ENCODE measurements at regions not wholly inside any gene's neighbourhood (a gene's known extent, or its start where the extent isn't known, plus 50 kb on each side); places are given as distances from the start of the nearest gene placed in this dataset.

- Mint-ChIP-seq H3K4me1 (peaks cover 17 to 20% of the 10 kb centered on the region in 2 donors), H3K9me3 (peaks cover 0 to 3% (median 0%) of the 10 kb centered on the region in 6 donors), H3K4me3 (no peak overlapping the region), H3K36me3 (no peaks in the 10 kb centered on the region), H3K27me3 (ENCODE audit: low read depth in 3 of 3) (peaks cover 2 to 5% (median 4%) of the 10 kb centered on the region in 3 donors), H3K27ac (no peak overlapping the region)
- DNase-seq = no peak
Observed at GRCh38 chr7:377080-378040, 87.4 kb downstream of the FOXL3 start.

GRCh38 chr7:378041-378420 is 88.1 kb downstream of the FOXL3 start:
- H3K9me3 Mint-ChIP-seq = peaks cover 0 to 3% (median 0%) of the 10 kb centered on the region in 6 donors
- peaks cover 2 to 5% (median 4%) of the 10 kb centered on the region in 3 donors for H3K27me3 Mint-ChIP-seq (ENCODE audit: low read depth in 3 of 3)
- H3K27ac Mint-ChIP-seq = no peak overlapping the region
- no peak overlapping the region for H3K4me3 Mint-ChIP-seq
- H3K4me1 Mint-ChIP-seq = peaks cover 19 to 22% of the 10 kb centered on the region in 2 donors
- DNase-seq = no peak
- H3K36me3 Mint-ChIP-seq = no peaks in the 10 kb centered on the region

DNA sequence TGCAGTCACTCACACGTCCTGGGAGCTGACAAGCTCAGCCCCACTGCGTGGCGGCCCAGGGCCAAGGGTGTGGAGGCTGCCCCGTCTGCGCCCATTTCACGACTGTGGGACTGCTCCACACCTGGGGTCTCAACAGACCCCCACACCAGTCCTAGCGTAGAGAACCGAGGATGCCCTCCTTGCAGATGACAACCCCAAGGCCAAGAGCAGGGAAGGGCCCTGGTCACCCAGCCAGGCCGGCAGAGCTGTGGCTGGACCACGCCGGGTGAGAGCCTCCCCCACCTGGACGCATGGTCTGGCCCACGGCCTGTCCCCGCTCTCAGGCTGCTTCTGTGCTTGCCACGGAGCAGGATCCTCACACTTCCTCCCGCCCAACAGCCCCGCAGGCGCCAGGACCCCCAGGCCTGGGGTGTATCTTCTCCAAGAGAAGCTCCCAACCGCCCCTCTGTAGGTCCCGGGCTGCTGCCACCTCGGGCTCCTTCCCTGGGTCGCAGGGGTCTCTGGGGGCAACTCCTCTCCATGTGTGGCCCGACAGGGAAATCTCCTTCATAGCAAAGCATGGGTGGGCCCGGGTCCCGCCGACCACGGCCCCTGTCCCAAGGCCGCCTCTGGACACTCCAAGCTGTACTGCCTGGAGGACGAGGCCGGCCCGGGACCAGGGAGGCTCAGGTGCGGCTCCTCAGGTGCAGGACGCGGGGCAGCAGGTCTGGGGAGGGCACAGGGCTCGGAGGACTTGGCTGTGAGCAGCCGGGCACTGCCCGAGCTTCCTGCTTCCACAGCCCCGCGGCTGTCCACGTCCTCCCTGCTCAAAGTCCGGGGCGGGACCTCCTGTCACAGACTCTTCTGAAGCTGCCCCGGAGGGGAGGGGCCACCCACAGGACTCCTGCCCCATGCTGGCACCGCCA is 88.8 kb downstream of the FOXL3 start:
- H3K27ac Mint-ChIP-seq = no peak overlapping the region

DNA sequence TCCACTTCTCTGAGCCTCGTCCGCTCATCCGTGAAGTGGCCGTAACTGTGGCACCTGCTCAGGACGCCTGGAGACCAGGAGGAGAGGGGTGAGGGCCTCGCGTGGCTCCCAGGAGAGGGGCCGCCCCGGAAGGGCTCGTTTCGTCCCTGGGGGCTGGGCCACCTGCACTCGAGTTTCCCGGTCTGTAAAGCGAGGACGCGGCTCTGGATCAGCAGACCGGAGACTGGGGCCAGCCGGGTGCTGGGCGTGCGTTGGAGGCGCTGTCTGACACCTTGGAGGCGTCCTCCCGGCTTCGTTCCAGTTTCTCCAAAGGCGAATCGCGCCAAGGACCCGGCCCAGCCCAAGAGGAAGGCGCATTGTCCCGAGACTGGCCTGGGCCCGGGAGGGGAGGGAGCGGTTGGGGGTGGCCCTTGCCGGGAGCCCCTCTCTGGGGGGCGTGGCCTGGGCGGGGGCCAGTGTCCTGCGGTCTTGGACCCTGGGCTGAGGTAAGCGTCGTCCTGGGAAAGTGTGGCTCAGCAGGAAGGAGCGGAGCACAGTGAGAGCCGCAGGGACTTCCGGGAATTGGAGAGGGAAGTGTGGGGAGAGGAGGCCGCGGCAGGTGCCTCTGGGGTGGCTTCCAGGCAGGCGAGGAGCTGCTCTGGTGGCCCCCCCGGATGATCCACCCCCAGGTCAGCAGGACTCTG is 89.6 kb downstream of the FOXL3 start:
- DNase-seq = no peak
- Mint-ChIP-seq H3K4me1 (peaks cover 19 to 22% of the 10 kb centered on the region in 2 donors), H3K9me3 (peaks cover 0 to 10% (median 2%) of the 10 kb centered on the region in 6 donors), H3K36me3 (peaks cover 0 to 4% (median 3%) of the 10 kb centered on the region in 3 donors), H3K27ac (no peak overlapping the region), H3K4me3 (peak overlapping the region in 4 of 5 donors; percentile 41 to 73 (median 52)), H3K27me3 (ENCODE audit: low read depth in 3 of 3) (peaks cover 4 to 5% (median 5%) of the 10 kb centered on the region in 3 donors)

More for the DNA sequence above, 88.8 kb downstream of the FOXL3 start:
- Mint-ChIP-seq H3K27me3 (ENCODE audit: low read depth in 3 of 3) (peaks cover 4 to 5% (median 4%) of the 10 kb centered on the region in 3 donors), H3K4me1 (peaks cover 19 to 22% of the 10 kb centered on the region in 2 donors), H3K4me3 (peak overlapping the region in 4 of 5 donors; percentile 41 to 73 (median 52)), H3K36me3 (peaks cover 0 to under 1% (median 0%) of the 10 kb centered on the region in 3 donors), H3K9me3 (peaks cover 0 to 3% (median under 1%) of the 10 kb centered on the region in 6 donors)
- no peak for DNase-seq

DNA sequence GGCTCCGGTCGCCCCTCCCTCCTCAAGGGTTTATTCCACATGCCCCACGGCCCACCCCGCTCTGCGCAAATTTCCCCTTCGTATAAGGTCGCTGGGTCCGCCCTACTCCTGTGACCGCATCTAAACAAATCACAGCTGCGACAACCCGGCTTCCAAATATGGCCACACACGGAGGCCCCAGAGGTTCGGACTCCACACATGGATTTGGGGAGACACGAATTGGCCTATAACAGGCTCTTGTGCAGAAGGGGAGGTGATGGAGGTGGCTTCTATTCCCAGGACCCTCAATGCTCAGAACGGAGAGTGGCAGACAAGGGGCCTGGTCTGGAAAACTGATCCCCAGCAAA is 90.1 kb downstream of the FOXL3 start:
- no peak overlapping the region for H3K27ac Mint-ChIP-seq

GRCh38 chr7:380711-381210 is 90.8 kb downstream of the FOXL3 start:
- peaks cover 0 to 4% (median 3%) of the 10 kb centered on the region in 3 donors for H3K36me3 Mint-ChIP-seq
- H3K4me1 Mint-ChIP-seq = peaks cover 19 to 22% of the 10 kb centered on the region in 2 donors
- H3K9me3 Mint-ChIP-seq = peaks cover 0 to 10% (median 2%) of the 10 kb centered on the region in 6 donors
- H3K4me3 Mint-ChIP-seq = peak overlapping the region in 2 of 5 donors; percentile 35 to 55
- H3K27ac Mint-ChIP-seq = no peak overlapping the region
- peaks cover 3 to 5% (median 4%) of the 10 kb centered on the region in 3 donors for H3K27me3 Mint-ChIP-seq (ENCODE audit: low read depth in 3 of 3)
- no peak for DNase-seq

More for the DNA sequence above, 90.1 kb downstream of the FOXL3 start:
- H3K27me3 Mint-ChIP-seq (ENCODE audit: low read depth in 3 of 3) = peaks cover 4 to 5% (median 5%) of the 10 kb centered on the region in 3 donors
- peaks cover 19 to 22% of the 10 kb centered on the region in 2 donors for H3K4me1 Mint-ChIP-seq
- peaks cover 0 to 4% (median 3%) of the 10 kb centered on the region in 3 donors for H3K36me3 Mint-ChIP-seq
- no peak for DNase-seq
- H3K9me3 Mint-ChIP-seq = peaks cover 0 to 10% (median 2%) of the 10 kb centered on the region in 6 donors
- H3K4me3 Mint-ChIP-seq = peak overlapping the region in 4 of 5 donors; percentile 44 to 61 (median 50)

GRCh38 chr7:381211-382042 is 91.5 kb downstream of the FOXL3 start:
- Mint-ChIP-seq H3K4me3 (peak overlapping the region in 4 of 5 donors; percentile 23 to 55 (median 42)), H3K36me3 (peaks cover 0 to 4% (median 3%) of the 10 kb centered on the region in 3 donors), H3K9me3 (peaks cover 0 to 10% (median 2%) of the 10 kb centered on the region in 6 donors), H3K4me1 (peaks cover 19 to 21% of the 10 kb centered on the region in 2 donors), H3K27me3 (ENCODE audit: low read depth in 3 of 3) (peaks cover 3 to 5% (median 4%) of the 10 kb centered on the region in 3 donors), H3K27ac (peak overlapping the region in 2 of 6 donors; percentile 38 to 65)
- DNase-seq = peak in 1 of 3 donors; percentile 14

DNA sequence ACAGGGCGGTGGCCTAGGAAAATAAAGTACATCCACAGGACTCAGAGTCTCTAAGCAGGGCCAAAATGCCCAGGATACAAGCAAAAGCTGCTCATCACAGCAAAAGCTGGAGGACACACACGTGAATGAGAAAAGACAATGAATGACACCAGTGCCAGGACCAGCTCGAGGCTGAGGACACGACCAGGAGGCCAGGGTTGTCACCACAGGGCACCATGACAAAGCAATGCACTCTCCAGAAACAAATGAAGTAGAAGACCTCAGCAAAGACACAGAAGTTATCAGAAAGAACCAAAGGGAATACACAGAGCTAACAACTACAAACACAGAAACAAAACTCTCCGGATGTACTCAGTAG is 92.1 kb downstream of the FOXL3 start:
- H3K27me3 Mint-ChIP-seq (ENCODE audit: low read depth in 3 of 3) = peaks cover 3 to 5% (median 4%) of the 10 kb centered on the region in 3 donors
- no peak for DNase-seq
- peaks cover 0 to 10% (median 2%) of the 10 kb centered on the region in 6 donors for H3K9me3 Mint-ChIP-seq
- H3K4me3 Mint-ChIP-seq = peak overlapping the region in 4 of 5 donors; percentile 4 to 23 (median 13)
- peak overlapping the region in 2 of 6 donors; percentile 38 to 65 for H3K27ac Mint-ChIP-seq
- H3K4me1 Mint-ChIP-seq = peaks cover 19 to 20% of the 10 kb centered on the region in 2 donors
- H3K36me3 Mint-ChIP-seq = peaks cover 0 to 4% (median 3%) of the 10 kb centered on the region in 3 donors

DNA sequence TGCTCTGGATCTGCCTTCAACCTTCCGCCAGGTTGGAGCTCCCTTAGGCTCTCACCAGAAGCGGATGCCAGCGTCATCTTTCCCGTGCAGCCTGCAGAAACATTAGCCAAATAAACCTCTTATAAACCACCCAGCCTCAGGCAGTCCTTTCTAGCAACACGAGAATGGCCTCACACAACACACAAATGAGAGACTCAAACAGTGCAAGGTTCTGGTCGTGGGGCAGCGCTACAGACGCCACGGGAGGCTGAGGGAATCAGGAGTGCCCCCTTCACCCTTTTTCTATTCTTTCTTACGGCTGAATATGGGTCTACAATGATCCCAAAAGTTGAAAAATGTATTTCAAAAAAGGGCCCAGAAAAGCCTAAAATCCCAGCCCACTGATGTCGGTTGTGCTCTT is 96.4 kb downstream of the FOXL3 start:
- Mint-ChIP-seq H3K27ac (no peak overlapping the region), H3K4me1 (peaks cover 11 to 12% of the 10 kb centered on the region in 2 donors), H3K27me3 (ENCODE audit: low read depth in 3 of 3) (peaks cover 0 to 2% (median 2%) of the 10 kb centered on the region in 3 donors), H3K36me3 (peaks cover 0 to 4% (median 3%) of the 10 kb centered on the region in 3 donors), H3K4me3 (no peak overlapping the region), H3K9me3 (peaks cover 0 to 10% (median 2%) of the 10 kb centered on the region in 6 donors)
- no peak for DNase-seq

DNA sequence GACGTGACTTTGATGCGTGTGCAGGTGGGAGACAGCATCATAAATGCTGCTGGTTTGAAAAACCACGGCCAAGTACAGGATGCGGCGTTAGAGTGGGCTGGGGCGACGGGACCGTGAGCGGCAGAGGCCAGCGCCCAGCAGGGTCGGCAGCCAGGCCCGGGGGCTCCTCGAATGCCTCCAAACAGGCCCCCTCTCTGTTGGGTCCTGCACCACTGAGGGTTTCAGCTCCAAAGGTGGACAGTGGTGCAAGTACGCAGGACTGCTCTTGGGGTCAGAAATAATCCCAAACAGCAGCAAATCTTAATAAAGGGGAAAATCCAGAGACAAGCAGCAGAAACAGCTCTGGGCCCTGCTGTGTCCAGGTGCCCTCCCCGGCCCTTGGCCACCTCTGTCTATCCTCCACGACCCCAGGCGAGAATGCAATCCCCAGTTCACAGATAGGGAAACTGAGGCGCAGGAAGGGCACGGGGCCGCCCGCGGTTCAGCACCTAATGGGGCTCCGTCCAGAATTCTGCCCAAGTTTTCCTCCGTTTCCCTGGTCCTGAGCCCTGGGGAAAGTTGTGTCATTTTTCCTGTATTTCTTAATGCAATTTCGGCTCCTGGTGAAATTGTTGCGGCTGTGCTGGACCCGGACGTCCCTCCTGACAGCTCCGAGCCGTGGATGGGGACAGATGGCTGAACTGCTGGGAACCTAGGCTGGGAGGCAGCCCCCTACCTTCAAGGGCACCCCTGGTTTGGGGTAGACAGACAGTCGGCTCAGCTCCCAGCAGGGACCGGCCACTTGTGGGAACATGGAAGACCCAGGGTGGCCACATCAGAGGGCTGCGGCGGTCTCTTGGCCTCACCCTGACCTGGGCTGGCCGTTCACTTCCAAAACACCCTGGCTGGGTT is 97.4 kb downstream of the FOXL3 start:
- no peak overlapping the region for H3K27ac Mint-ChIP-seq
- DNase-seq = no peak
- peaks cover 2% of the 10 kb centered on the region in 2 donors for H3K4me1 Mint-ChIP-seq
- peaks cover 0 to 2% (median 2%) of the 10 kb centered on the region in 3 donors for H3K27me3 Mint-ChIP-seq (ENCODE audit: low read depth in 3 of 3)
- no peak overlapping the region for H3K4me3 Mint-ChIP-seq
- peaks cover 0 to 10% (median 2%) of the 10 kb centered on the region in 6 donors for H3K9me3 Mint-ChIP-seq
- peaks cover 0 to 4% (median 3%) of the 10 kb centered on the region in 3 donors for H3K36me3 Mint-ChIP-seq

All from immature natural killer cell (primary cell).